ENCODE measurements at regions not wholly inside any gene's neighbourhood (a gene's known extent, or its start where the extent isn't known, plus 50 kb on each side); places are given as distances from the start of the nearest gene placed in this dataset.

- H3K36me3 ChIP-seq (replicated peaks in 1 of 2; ENCODE audit: control extremely low read depth in 1 of 2, control insufficient read depth in 1 of 2, extremely low read depth in 1 of 2, insufficient read depth in 2 of 2, low read length in 1 of 2) = no peaks in the 10 kb centered on the region
- CTCF ChIA-PET = no interaction called here
Observed at GRCh38 chrX:36868592-36868991, 139.6 kb upstream of the FAM47C start.

GRCh38 chrX:36869457-36869856 is 138.7 kb upstream of the FAM47C start:
- no peaks in the 10 kb centered on the region for H3K9me3 ChIP-seq (ENCODE audit: control extremely low read depth in 1 of 3, control insufficient read depth in 2 of 3, insufficient read depth in 1 of 3, low read length in 2 of 3)
- no peaks in the 10 kb centered on the region for H3K79me2 ChIP-seq (ENCODE audit: control insufficient read depth, insufficient read depth, low read length)
- DNase-seq (no peak), ATAC-seq (ENCODE audit: low read depth) (no peak)
- no peaks in the 10 kb centered on the region for H4K20me1 ChIP-seq (ENCODE audit: control insufficient read depth, insufficient read depth, low read length, poor library complexity, severe bottlenecking)
- intact Hi-C loops (cut with micrococcal nuclease) = no loop called here
- CTCF ChIA-PET = no interaction called here
- Mint-ChIP-seq H3K9me3 (ENCODE audit: insufficient read depth) (no peaks in the 10 kb centered on the region), H3K27me3 (no peaks in the 10 kb centered on the region), H3K4me3 (no peak overlapping the region), H3K27ac (no peak overlapping the region), H3K4me1 (no peaks in the 10 kb centered on the region)
- POLR2A ChIA-PET = no interaction called here
- no peaks in the 10 kb centered on the region for H3K36me3 ChIP-seq (replicated peaks in 1 of 2; ENCODE audit: control extremely low read depth in 1 of 2, control insufficient read depth in 1 of 2, extremely low read depth in 1 of 2, insufficient read depth in 2 of 2, low read length in 1 of 2)
- no peak overlapping the region for H3K4me3 ChIP-seq (ENCODE audit: control extremely low read depth in 1 of 5, extremely low read depth in 1 of 5, insufficient read depth in 1 of 5, low read depth in 2 of 5, low read length in 4 of 5)
- H3K4me2 ChIP-seq (replicated peaks; ENCODE audit: low read depth, low read length, poor library complexity, severe bottlenecking) = no peak overlapping the region
- WGBS (ENCODE audit: insufficient coverage) = no CpG with 5 or more reads among the region's 2 CpGs
- H3K9ac ChIP-seq (ENCODE audit: low read length) = no peak overlapping the region
- no peak overlapping the region for H2AFZ ChIP-seq (ENCODE audit: insufficient read depth, low read depth, low read length, poor library complexity, severe bottlenecking)
- no peaks in the 10 kb centered on the region for H3K4me1 ChIP-seq (ENCODE audit: control insufficient read depth in 2 of 2, insufficient read depth in 2 of 2, low read length in 2 of 2)
- no peaks in the 10 kb centered on the region for H3K27me3 ChIP-seq (replicated peaks in 1 of 4; ENCODE audit: control extremely low read depth in 1 of 4, control insufficient read depth in 3 of 4, insufficient read depth in 4 of 4, low read length in 3 of 4)
- TF ChIP-seq EZH2 (IDR thresholded peaks at IDR 0.05; ENCODE audit: borderline replicate concordance, insufficient read depth, low read depth, low read length, poor library complexity, severe bottlenecking) = no peak
- TF ChIP-seq CTCF (IDR thresholded peaks at IDR 0.05) = no peak
- no peak overlapping the region for H3K27ac ChIP-seq (ENCODE audit: low read length in 2 of 2)

More at GRCh38 chrX:36868592-36868991, 139.6 kb upstream of the FAM47C start:
- intact Hi-C loops (cut with micrococcal nuclease) = no loop called here
- Histone ChIP-seq H2AFZ (ENCODE audit: insufficient read depth, low read depth, low read length, poor library complexity, severe bottlenecking) (no peak overlapping the region), H3K9me3 (ENCODE audit: control extremely low read depth in 1 of 3, control insufficient read depth in 2 of 3, insufficient read depth in 1 of 3, low read length in 2 of 3) (no peaks in the 10 kb centered on the region), H3K27ac (ENCODE audit: low read length in 2 of 2) (no peak overlapping the region), H3K4me2 (replicated peaks; ENCODE audit: low read depth, low read length, poor library complexity, severe bottlenecking) (no peak overlapping the region), H3K4me3 (ENCODE audit: control extremely low read depth in 1 of 5, extremely low read depth in 1 of 5, insufficient read depth in 1 of 5, low read depth in 2 of 5, low read length in 4 of 5) (no peak overlapping the region), H3K9ac (ENCODE audit: low read length) (no peak overlapping the region), H3K79me2 (ENCODE audit: control insufficient read depth, insufficient read depth, low read length) (no peaks in the 10 kb centered on the region), H4K20me1 (ENCODE audit: control insufficient read depth, insufficient read depth, low read length, poor library complexity, severe bottlenecking) (no peaks in the 10 kb centered on the region), H3K27me3 (replicated peaks in 1 of 4; ENCODE audit: control extremely low read depth in 1 of 4, control insufficient read depth in 3 of 4, insufficient read depth in 4 of 4, low read length in 3 of 4) (no peaks in the 10 kb centered on the region), H3K4me1 (ENCODE audit: control insufficient read depth in 2 of 2, insufficient read depth in 2 of 2, low read length in 2 of 2) (no peaks in the 10 kb centered on the region)
- WGBS (ENCODE audit: insufficient coverage) = no CpG with 5 or more reads among the region's 3 CpGs
- POLR2A ChIA-PET = no interaction called here
- Mint-ChIP-seq H3K27me3 (no peaks in the 10 kb centered on the region), H3K4me1 (no peaks in the 10 kb centered on the region), H3K27ac (no peak overlapping the region), H3K4me3 (no peak overlapping the region), H3K9me3 (ENCODE audit: insufficient read depth) (no peaks in the 10 kb centered on the region)
- TF ChIP-seq EZH2 (IDR thresholded peaks at IDR 0.05; ENCODE audit: borderline replicate concordance, insufficient read depth, low read depth, low read length, poor library complexity, severe bottlenecking) (no peak), CTCF (IDR thresholded peaks at IDR 0.05) (no peak)
- ATAC-seq (ENCODE audit: low read depth) (no peak), DNase-seq (no peak)

Measured in B cell (primary cell).